Coronary artery (tissue), 2 donors: ENCODE measurements at regions not wholly inside any gene's neighbourhood (a gene's known extent, or its start where the extent isn't known, plus 50 kb on each side); places are given as distances from the start of the nearest gene placed in this dataset.

ENCODE experiments used
- DNase-seq: peaks from one replicate; pipeline ENCODE4 v3.0.0-alpha.2; 2017; ENCODE audit warnings: low spot score
- H3K27ac ChIP-seq, 2 donors: fragments of 200-600 bp; sonication (generic); one replicate each; pipeline ENCODE4 v1.5.1; 2016 to 2019
- H3K4me3 ChIP-seq: fragments of 200-600 bp; sonication (generic); 2 replicates; pipeline ENCODE4 v1.5.1; 2016; ENCODE audit warnings: mild to moderate bottlenecking, moderate library complexity
- TF ChIP-seq, protein P1 (sequence below): fragments of 200-600 bp; sonication (generic); IDR thresholded peaks from one replicate; pipeline ENCODE4 v1.5.1; 2019; ENCODE audit warnings: antibody characterized with exemption

DNA sequence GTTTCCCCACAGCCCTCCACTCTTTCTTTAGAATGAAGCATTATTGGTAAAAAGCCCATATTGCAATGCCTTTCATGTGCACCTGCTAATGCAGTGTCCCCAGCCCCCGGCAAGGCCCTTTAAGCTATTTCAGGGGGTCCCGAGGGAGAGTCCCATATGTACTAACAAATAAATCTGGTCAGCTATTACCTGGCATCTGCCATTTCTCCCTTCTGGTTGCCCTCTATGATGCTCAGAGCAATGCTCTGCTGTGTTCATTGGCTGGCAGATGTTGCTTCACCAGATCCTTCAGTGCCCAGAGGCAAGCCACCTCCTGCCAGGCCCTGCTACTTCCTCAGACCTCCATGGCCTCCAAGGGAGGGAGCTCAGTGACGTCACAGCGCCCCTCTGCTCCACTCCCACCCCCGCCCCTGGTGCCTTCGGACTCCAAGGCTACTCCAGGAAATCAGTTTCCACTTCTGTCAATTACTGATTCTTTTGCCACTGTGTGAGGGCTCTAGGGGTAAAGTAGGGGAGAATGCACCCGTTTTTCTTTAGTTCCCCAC, 201.1 kb upstream of the GLRA1 start:
- Histone ChIP-seq H3K27ac (no peak overlapping the region), H3K4me3 (no peak overlapping the region)
- TF ChIP-seq, protein P1, sequence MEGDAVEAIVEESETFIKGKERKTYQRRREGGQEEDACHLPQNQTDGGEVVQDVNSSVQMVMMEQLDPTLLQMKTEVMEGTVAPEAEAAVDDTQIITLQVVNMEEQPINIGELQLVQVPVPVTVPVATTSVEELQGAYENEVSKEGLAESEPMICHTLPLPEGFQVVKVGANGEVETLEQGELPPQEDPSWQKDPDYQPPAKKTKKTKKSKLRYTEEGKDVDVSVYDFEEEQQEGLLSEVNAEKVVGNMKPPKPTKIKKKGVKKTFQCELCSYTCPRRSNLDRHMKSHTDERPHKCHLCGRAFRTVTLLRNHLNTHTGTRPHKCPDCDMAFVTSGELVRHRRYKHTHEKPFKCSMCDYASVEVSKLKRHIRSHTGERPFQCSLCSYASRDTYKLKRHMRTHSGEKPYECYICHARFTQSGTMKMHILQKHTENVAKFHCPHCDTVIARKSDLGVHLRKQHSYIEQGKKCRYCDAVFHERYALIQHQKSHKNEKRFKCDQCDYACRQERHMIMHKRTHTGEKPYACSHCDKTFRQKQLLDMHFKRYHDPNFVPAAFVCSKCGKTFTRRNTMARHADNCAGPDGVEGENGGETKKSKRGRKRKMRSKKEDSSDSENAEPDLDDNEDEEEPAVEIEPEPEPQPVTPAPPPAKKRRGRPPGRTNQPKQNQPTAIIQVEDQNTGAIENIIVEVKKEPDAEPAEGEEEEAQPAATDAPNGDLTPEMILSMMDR, result no peak
- DNase-seq, result no peak

DNA sequence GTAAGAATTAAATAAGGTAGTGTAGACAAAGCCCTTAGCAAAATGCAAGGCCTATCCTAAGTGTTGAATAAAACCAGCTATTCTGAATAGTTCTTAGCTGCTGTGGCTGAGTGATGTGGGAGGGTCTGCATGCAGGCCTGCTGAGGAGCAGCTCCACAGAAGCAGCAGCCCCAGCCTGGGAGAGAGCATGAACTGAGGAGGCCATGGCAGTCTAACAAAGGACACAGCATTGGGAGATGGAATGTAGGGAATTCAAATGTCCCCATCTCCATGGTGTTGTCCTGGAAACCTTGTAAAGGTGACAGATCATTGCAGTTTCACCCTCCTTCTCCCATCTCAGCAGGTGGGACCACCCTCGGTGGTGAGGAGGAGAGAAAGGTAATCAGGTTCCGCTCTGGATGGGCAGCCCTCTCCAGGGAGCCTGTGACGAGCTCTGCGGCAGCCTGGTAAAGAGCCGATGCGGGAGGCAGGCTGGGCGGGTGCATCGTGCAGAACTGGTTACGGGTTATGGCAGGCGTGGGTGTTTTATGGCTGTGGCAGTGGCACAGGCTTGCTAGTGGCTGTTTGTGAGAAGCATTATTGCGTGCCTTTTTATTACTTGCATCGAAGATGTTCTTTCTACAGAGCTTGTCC, 199.9 kb upstream of the GLRA1 start:
- Histone ChIP-seq H3K4me3 (no peak overlapping the region), H3K27ac (no peak overlapping the region)
- no peak for DNase-seq
- TF ChIP-seq, protein P1, result no peak

DNA sequence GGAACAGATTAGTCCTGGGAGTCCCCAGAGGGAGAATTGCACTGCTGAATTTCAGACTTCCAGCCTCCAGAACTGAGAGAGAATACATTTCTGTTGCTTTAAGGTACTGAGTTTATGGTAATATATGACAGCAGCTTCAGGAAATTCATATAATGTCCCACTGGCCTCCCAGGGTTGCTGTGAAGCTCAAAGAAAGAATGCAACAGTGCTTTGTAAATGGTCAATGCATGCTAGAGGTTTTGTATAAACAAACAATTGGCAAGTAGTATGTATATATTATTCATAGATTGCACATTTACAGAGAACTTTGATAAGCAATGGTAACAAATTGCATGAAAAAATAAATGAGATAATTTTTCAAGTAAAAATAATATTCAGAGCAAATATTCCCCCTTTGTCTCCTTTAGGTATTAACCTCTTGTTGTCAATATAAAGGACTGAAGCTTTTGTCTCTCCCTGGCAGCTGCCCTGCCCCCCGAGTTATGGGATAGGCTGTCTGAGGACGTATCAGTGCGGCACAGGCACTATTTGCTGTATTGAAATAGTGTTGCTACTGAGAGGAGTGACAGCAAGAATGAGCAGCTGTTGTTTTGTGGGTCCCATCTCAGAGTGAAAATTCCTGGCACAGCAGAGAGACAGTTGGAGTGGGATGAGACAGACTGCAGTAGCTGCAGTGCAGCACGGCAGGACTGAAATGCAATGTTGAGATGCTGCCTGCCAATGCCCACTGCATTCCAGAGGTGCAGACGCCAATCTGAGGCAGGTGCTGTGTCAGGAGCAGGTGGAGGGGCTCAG, 194.2 kb upstream of the GLRA1 start:
- TF ChIP-seq, protein P1, result no peak
- no peak overlapping the region for H3K27ac ChIP-seq
- no peak overlapping the region for H3K4me3 ChIP-seq
- DNase-seq, result no peak

DNA sequence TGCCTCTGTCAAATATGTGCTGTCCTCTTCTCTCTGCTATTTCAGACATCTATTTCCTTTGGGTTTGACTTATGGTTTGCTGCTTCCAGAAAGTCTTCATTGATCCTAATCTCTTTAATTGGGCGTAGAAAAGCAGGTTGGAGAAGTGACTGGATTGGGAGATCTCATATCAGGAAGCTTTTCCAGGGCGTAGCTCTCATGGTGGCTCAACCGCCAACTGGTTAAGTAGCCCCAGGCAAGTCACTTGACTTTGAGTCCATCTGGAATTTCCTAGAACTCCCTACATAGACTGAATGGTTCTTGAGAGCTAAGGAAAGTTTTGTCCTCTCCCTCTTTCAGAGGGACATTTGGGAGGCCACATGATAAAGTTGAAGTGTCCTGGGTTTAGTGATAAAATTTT, 192.3 kb upstream of the GLRA1 start:
- Histone ChIP-seq H3K27ac (no peak overlapping the region), H3K4me3 (no peak overlapping the region)
- TF ChIP-seq, protein P1, result no peak
- DNase-seq, result no peak

DNA sequence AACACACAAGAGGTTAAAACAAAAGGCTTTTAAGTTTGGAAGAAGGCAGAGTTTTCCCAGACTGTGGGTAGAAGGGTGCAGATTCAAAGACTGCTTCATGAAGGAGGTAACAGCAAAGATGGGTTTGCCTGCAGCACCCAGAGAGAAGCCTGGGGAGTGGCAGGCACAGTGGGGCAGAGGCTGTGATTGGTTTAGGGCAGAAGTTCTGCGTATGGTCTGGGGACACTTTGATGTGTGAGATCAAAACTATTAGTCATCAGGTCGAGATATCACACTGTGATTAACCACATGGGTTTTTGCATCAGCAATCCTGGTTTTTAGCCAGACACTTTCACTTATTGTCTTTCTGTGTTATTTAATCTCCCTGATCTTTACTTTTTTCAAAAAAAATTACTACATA, 188.8 kb upstream of the GLRA1 start:
- Histone ChIP-seq H3K27ac (no peak overlapping the region), H3K4me3 (no peak overlapping the region)
- TF ChIP-seq, protein P1, result no peak
- no peak for DNase-seq

DNA sequence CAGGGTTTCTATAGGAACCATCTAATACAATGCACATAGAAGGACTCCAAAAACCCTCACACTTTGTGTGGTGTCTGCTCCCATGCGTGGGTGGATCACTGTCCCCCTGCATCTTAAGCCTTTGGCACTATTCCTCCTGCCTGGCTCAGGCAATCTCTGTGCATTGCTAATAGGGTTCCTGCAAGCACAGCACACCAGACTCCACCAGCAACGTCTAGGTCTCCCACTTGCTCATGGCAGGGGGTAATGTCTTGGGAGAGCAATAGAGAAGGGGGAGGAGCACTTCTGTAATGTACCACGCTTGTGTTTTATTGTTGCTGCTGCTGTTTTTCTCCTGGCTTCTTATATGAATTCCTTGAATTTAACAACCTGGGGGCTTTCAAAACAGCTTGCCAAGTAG, 182.6 kb upstream of the GLRA1 start:
- H3K4me3 ChIP-seq, result no peak overlapping the region
- TF ChIP-seq, protein P1, result no peak
- H3K27ac ChIP-seq, result no peak overlapping the region
- no peak for DNase-seq
